HCT116 (cell line): ENCODE measurements at regions not wholly inside any gene's neighbourhood (a gene's known extent, or its start where the extent isn't known, plus 50 kb on each side); places are given as distances from the start of the nearest gene placed in this dataset.

ENCODE experiments used
- POLR2A ChIP-seq: IDR thresholded peaks from 2 replicates; pipeline ENCODE4 v1.7.0; 2011; ENCODE audit warnings: borderline replicate concordance; ENCODE audit not compliant: insufficient read depth, insufficient read length; ENCODE audit errors: extremely low read depth
- POLR2AphosphoS5 ChIP-seq: IDR thresholded peaks from 2 replicates; pipeline ENCODE4 v1.6.1; 2011; ENCODE audit warnings: mild to moderate bottlenecking, low read depth, low read length, moderate library complexity
- TF ChIP-seq, protein P1 (sequence below), 3 experiments: fragments of 200-600 bp in 1 of 3; sonication (generic) in 1 of 3; IDR thresholded peaks in 2 of 3; conservative IDR thresholded peaks in 1 of 3; 2 replicates each; pipeline ENCODE4 v1.5.1; 2012 to 2017; ENCODE audit warnings: low read depth in 2 of 3, low read length in 2 of 3, antibody characterized with exemption in 1 of 3, borderline replicate concordance in 1 of 3, control low read depth in 1 of 3, mild to moderate bottlenecking in 1 of 3, mixed read lengths in 1 of 3, mixed run types in 1 of 3, moderate library complexity in 1 of 3; ENCODE audit not compliant: insufficient read depth in 1 of 3
- TF ChIP-seq, protein P2 (sequence below): IDR thresholded peaks from 2 replicates; pipeline ENCODE4 v1.6.1; 2012; ENCODE audit warnings: low read depth

DNA sequence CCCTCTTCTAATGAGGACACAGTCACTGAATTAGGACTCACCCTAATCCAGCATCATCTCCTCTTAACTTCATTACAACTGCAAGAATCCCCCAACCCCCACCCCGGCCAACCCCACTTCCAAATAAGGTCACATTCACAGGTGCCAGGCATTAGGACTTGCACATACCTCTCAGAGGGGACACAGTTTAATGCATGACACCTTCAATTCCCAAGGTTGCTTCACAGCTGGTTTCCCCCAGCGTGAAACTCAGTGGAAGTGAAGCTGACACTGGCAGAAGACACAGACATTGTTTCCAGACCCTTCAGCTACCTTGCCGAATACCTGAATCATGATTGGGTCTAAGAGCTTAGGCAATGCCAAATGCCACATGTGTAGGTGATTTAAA is 217.0 kb upstream of the DYNLRB2 start:
- TF ChIP-seq POLR2AphosphoS5: no peak
- TF ChIP-seq, protein P1, sequence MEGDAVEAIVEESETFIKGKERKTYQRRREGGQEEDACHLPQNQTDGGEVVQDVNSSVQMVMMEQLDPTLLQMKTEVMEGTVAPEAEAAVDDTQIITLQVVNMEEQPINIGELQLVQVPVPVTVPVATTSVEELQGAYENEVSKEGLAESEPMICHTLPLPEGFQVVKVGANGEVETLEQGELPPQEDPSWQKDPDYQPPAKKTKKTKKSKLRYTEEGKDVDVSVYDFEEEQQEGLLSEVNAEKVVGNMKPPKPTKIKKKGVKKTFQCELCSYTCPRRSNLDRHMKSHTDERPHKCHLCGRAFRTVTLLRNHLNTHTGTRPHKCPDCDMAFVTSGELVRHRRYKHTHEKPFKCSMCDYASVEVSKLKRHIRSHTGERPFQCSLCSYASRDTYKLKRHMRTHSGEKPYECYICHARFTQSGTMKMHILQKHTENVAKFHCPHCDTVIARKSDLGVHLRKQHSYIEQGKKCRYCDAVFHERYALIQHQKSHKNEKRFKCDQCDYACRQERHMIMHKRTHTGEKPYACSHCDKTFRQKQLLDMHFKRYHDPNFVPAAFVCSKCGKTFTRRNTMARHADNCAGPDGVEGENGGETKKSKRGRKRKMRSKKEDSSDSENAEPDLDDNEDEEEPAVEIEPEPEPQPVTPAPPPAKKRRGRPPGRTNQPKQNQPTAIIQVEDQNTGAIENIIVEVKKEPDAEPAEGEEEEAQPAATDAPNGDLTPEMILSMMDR (IDR thresholded peaks at IDR 0.05 in 2 of 3, conservative IDR thresholded peaks at IDR 0.05 in 1 of 3; ENCODE audit: borderline replicate concordance in 1 of 3, insufficient read depth in 1 of 3, low read depth in 2 of 3, low read length in 2 of 3): no peak
- TF ChIP-seq, protein P2, sequence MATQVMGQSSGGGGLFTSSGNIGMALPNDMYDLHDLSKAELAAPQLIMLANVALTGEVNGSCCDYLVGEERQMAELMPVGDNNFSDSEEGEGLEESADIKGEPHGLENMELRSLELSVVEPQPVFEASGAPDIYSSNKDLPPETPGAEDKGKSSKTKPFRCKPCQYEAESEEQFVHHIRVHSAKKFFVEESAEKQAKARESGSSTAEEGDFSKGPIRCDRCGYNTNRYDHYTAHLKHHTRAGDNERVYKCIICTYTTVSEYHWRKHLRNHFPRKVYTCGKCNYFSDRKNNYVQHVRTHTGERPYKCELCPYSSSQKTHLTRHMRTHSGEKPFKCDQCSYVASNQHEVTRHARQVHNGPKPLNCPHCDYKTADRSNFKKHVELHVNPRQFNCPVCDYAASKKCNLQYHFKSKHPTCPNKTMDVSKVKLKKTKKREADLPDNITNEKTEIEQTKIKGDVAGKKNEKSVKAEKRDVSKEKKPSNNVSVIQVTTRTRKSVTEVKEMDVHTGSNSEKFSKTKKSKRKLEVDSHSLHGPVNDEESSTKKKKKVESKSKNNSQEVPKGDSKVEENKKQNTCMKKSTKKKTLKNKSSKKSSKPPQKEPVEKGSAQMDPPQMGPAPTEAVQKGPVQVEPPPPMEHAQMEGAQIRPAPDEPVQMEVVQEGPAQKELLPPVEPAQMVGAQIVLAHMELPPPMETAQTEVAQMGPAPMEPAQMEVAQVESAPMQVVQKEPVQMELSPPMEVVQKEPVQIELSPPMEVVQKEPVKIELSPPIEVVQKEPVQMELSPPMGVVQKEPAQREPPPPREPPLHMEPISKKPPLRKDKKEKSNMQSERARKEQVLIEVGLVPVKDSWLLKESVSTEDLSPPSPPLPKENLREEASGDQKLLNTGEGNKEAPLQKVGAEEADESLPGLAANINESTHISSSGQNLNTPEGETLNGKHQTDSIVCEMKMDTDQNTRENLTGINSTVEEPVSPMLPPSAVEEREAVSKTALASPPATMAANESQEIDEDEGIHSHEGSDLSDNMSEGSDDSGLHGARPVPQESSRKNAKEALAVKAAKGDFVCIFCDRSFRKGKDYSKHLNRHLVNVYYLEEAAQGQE: no peak
- no peak for TF ChIP-seq POLR2A
